ENCODE measurements at regions not wholly inside any gene's neighbourhood (a gene's known extent, or its start where the extent isn't known, plus 50 kb on each side); places are given as distances from the start of the nearest gene placed in this dataset.
"Not testable (repeated sequence)": the region's sequence is repeated elsewhere in the genome, so short reads cannot be mapped to it uniquely, and the experiment has no call there.

DNA sequence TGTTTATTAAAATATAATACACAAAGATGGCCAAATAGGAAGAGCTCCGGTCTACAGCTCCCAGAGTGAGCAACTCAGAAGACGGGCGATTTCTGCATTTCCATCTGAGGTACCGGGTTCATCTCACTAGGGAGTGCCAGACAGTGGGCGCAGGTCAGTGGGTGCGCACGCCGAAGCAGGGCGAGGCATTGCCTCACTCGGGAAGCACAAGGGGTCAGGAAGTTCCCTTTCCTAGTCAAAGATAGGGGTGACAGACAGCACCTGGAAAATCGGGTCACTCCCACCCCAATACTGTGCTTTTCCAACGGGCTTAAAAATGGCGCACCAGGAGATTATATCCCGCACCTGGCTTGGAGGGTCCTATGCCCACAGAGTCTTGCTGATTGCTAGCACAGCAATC lies 234.9 kb upstream of the CDH11 start:
- not testable (repeated sequence) for DNase-seq (ENCODE audit: low spot score)

DNA sequence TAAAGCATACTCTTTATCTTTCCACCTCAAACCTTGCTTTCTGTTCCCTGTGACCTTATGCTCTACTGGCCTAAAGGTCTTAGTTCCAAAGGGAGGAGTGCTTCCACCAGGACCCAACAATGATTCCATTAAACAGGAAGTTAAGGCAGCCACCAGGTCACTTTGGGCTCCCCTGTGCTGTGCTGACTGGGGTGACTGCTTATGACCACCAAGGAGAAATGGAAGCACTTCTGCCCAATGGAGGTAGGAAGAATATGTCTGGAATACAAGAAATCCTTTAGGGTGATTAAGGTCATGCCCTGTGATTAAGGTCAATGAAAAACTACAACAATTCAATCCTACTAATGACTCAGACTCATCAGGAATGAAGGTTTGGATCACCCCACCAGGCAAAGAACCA lies 233.8 kb upstream of the CDH11 start:
- no peak for DNase-seq (ENCODE audit: low spot score)

DNA sequence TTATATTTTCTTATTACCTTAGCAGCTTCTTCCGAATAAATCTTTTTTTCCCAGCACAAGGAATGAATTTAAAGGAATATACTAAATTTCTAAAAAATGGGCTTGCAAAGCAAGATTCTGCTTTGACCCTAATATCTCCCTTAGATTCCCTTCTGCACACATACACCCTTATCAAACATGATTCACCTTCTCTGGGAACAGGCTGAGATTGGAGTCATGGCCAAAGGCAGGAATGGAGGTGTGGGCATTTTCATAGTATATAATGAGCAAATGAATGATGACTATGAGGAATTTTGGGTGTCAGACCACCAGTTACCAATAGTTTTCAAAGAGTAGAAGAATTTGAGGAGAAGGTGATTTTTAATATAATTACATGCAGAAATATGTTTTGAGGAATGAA lies 231.3 kb upstream of the CDH11 start:
- no peak for DNase-seq (ENCODE audit: low spot score)

DNA sequence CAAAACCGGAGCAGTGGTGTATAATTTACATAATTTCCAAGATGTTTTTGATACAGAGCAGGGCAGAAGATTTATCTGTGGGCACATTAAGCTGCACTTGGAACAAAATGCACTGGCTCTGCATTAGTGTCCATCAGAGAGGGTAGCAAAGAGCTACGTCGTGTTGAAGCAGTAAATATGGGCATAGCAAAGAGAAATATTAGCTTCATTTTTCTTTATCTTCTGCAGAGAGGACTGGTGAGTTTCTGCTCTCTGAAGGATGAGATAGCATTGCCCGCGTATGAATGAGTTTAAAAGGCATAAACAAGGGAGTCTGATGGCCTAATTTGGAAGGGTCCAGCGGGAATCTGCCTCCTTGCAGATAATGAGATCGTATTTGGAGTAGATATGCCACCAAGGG lies 227.8 kb upstream of the CDH11 start:
- no peak for DNase-seq (ENCODE audit: low spot score)

DNA sequence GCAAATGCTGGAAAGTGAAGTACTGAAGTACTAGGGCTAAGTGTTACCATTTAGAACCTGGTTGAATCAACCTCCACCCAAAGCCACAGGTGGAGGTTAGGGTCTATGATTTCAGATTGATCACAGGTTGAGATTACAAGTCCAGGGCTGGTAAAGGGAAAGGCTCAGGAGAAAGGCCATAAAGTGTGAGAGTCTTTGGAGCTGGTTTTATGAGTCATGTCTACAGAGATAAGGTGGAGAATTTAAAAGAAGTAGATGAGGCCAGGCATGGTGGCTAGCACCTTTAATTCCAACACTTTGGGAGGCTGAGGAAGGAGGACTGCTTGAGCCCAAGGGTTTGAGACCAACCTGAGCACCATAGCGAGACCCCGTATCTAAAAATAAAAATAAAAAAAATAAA lies 221.7 kb upstream of the CDH11 start:
- no peak for DNase-seq (ENCODE audit: low spot score)

DNA sequence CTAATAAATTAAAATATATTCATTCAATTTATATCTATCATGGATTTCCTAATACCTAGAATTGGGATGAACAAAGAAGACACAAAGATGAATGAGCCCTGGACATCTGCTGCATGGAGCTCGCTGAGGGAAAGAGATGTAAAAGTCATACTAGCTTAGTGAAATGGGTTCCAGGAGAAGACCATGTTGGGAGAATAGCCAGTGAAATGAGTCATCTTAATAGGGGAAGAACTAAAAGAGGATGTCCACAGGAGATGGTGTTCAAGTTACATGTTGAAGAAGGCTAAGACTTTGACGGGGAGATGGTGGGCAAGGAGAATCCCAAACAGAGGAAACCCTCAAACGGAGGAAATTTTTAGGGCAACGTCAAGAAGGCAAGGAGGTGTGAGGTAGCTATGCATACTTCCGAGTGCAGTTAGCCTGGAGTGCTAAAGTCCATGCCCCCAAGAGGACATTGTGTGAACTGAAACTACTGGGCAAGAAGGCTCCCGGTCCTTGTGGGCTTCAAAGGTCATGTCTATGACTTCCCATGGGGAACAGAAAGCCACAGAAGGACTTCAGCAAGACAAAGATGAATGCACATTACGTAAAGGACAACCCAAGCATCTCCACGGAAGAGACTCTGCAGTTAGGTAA lies 220.5 kb upstream of the CDH11 start:
- DNase-seq (ENCODE audit: low spot score) = no peak

DNA sequence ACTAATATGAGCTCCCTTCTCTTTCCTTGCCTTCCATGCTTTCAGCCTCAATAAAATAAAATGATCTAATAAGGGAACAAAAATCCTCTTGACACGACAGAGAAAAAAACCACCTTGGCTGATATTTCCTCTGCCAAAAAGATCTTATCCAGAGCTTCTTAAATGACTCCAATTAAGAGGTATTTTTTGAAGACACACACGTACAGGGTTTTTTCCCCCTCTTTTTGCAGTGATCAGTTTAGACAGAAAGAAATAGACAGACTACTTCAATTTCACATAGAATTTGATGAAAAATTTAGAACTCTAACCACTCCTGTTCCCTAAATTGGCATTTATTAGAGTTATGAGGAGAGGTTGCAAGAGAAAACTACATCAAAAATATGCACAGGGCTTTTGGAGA lies 217.2 kb upstream of the CDH11 start:
- DNase-seq (ENCODE audit: low spot score) = no peak

DNA sequence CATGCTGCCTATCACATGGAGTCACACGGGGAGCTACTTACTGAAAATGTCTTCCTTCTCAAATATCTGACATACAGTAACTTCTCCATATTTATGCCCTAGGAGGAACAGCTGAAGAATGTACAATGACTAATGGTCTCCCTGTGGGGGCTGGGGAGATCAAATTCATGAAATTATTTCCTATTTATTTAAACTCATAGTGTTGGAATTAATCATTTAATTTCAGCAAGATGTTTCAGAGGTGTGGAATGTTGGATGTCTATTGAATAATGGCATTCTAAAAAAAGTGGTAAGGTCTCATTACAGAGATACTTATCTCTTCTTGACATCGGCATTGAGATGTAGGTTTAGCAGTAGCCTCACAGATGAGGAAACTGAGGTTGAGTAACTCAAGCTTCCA lies 214.3 kb upstream of the CDH11 start:
- no peak for DNase-seq (ENCODE audit: low spot score)

DNA sequence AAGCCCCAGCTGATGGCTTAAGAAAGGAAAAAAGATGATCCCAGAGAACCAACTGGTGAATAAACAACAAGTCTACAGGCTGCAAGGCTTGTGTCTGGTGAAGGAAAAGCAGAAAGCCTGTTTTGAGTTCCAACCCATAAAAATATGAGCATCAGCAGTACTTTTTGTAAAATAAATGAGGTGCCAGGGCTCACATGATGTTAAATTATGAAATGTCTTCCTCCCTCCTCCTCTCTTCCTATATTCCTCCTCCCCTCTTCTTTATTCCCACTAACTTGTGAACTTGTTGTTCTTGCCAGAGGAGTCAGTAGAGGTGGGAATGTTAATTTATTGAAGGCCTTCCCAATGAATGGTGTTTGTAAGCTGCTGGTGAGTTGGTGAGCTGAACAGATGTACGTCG lies 212.2 kb upstream of the CDH11 start:
- no peak for DNase-seq (ENCODE audit: low spot score)

DNA sequence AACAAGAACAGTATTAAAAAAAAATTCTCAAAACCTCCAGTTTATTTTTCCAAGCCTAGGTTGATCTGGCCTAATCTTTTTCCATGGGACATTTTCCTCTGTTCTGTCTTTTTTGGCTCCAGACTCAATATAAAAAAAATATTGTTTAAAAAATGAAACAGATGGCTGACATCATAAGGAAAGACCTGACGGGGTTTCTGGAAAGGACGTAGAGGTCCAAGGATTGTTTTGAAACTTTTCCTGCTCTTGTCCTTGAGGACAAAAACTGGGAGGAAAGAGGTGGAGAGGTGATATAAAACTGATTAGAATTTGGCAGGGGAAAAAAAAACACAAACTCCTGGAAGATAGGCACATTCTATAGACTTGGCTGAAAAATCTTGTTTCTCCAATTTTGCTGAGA lies 211.4 kb upstream of the CDH11 start:
- no peak for DNase-seq (ENCODE audit: low spot score)

DNA sequence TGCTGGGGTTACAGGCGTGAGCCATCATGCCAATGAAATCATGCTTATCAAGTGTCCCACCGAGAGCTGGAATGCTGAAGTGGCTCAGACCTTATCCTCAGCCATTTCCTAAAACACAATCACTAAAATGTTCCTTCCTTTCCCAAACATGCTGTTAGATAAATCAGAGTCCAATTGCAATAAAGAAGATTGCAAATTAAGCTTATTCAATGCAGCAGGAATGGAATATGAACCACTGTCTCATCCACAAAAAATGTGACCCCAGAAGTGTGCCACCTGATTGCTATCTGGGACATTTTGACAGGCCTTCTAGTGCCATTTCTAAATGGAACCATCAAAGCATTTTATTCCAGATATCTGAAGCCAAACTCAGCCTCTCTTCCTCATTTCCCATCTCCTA lies 205.5 kb upstream of the CDH11 start:
- DNase-seq (ENCODE audit: low spot score) = no peak

DNA sequence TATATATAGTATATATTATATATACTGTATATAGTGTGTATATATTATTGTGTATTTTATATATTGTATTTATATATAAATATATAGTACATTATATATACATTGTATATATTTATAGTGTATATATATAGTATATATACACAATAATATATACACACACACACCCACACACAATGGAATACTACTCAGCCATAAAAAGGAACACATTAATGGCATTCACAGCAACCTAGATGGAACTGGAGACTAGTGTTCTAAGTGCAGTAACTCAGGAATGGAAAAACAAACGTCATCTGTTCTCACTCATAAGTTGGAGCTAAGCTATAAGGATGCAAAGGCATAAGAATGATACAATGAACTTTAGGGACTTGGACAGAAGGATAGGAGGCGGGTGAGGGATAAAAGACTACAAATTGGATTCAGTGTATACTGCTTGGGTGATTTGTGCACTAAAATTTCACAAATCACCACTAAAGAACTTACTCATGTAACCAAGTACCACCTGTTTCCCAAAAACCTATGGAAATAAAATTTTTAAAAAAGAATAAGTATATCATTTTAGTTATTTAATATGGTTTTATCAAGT lies 201.9 kb upstream of the CDH11 start:
- DNase-seq (ENCODE audit: low spot score) = no peak

DNA sequence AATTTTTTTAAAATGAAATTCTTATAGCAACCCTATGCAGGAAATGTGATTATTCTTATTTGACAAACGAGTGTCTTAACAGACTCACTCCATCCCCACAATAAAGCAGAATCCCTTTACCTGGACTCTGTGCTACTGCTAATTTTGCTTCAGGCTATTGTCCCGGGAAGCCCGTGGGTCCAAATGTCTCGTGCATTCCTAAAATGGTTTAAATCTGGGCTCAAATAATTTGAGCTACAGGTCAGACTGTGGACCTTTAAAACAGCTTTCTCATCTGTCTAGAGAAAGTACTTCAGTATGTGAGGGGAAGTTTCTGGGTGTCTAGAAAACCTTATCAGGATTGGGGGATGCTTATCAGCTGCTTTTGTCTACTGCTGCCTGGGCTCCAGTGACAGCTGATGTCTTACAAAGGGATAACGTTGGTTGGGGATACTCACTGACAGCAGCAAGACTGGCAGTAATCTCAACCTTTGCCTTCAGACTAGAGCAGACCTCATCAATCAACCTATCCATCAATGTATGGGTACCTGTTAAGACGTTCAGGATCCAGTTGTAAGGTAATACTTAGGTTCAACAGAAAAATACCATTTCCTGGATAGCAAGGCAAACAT lies 197.9 kb upstream of the CDH11 start:
- DNase-seq (ENCODE audit: low spot score) = no peak

DNA sequence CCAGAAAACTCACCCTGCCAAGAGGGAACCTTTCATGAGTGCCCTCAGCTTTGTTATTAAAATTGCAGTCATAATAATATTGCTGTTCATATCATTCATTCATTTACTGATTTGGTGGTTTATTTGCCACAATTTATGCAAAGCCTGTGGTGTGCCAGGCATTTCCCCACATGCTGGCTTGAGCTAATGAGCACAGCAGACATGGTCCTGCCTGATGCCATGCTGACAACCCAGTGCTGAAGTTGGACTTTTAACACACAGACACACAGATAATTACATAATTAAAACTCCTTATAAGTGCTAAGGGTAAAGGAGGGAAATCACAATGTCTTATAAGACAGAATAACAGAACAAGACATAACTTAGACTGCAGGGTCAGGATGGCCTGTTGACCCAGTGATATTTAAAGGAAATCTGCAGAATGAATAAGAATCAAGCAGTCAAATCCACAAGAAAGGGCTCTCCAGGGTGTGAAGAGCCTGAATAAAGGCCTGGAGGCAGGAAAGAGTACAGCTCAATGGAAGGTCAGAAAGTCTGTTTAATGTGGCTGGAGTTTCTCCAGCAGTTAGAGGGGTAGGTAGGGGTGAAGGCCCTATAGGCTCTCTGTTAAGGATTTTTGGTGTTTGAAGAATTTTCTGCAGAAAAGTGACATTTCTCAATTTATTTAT lies 196.9 kb upstream of the CDH11 start:
- no peak for DNase-seq (ENCODE audit: low spot score)

DNA sequence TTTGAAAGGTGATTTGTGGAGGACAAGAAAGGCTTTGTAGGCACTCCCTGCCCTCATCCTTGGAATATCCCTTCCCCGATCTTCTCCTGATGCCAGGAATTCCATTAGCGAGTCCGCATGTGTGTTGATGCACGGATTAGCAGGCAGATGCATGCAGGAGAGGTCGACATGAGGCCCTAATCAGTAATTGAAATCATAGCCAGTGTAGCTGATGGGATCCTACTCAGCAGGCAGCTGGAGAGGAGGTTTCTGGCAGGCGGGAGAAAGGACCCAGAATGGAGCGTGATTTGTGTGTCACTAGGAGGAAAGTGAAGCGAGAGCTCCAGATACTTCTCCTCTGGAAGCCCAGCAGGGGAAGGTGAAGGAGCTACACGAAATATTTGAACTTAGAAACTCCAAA lies 196.3 kb upstream of the CDH11 start:
- no peak for DNase-seq (ENCODE audit: low spot score)

DNA sequence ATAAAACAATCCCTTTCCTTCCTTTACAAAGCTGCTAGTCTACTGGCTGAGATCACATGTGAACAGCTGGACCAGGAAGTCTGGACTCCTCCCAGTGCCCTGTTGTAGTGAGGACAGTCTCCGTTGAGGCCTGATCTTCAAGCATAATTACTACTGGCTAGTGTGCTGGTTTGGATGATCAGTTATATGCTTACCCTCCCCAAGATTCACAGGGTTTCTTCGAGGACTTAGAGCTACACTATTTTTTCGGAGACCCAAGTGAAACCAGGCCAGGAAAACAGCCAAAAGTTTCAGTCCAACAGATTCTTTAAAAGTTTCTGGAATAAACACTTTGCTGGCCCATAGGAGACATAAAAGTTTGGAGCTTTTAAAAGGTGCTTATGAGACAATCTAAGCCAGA lies 194.9 kb upstream of the CDH11 start:
- no peak for DNase-seq (ENCODE audit: low spot score)

DNA sequence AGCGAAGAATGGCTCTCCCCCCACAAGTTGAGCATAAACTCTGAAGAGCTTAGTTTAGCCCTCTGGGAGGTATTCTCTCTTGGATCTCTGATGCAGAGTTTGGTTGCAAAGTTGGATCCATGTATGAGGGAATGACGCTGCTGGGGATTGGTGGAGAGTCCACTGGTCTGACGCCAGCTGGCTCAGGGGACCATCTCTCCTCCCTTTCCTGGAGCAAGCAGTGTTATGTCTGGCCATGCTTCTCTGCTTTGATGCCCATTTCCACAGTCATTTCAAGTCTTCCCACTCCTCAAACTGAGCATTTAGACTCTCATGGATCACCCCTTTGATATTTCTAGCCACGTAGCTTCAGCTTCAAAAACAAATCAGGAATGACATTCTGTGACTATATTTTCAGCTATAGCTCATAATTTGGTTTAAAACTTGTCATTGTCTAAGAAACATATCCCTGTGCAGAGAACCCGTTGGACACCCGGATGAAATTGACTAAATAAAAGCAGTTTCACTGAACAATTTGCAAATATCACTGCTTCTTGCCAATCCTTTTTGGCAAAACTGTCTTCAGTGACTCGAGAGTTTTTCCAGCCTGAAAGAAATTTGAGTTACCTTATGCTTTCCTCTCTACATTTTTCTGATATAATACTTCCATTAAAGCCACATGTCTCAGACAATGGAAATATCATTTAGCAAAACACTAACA lies 193.4 kb upstream of the CDH11 start:
- DNase-seq (ENCODE audit: low spot score) = no peak

DNA sequence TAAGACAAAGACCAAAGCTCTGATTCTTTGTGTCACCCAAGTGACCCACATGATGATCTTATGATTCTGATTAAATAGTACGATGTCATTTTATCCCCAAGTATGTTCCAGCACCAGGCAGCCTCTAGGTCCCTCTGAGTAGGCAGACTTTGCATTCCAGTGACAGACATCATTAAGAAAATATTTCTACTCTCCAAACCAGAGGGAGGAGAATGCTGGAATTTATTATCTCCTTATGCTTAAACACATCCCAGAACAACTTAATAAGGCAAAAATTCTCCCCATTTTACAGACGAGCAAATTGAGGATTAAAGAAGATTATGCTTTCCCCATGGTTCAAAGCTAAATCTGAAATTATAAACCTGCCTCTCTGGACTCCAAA lies 192.8 kb upstream of the CDH11 start:
- DNase-seq (ENCODE audit: low spot score) = no peak

DNA sequence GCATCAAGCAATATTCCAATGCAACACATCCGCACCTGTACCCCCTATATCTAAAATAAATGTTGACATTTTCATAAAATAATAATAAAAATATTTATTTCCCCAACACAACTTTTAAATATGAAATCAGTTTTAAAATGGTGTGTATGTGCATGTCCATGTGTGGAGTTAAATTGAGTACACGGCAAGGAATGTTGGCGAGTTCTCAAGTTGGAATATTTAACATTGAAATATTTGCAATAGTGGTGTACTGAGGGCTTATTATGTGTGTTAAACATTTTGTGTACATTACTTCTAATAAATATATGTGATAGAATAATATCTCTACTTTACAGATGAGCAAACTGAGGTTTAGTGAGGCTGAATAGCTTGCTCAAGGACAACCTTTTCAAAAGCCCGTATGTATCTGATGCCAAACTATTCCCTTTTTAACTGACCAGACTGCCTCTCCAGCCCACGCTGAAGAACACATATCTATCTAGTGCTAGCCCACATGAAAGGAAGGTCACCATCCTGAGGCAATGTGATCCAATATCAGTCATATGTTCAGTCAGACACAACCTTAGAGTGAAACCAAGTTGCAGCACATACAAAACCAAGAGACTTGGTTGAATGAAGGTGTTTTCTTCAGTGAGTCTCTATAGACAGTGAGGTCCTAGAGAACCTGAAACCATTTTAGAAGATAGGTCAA lies 192.2 kb upstream of the CDH11 start:
- no peak for DNase-seq (ENCODE audit: low spot score)

DNA sequence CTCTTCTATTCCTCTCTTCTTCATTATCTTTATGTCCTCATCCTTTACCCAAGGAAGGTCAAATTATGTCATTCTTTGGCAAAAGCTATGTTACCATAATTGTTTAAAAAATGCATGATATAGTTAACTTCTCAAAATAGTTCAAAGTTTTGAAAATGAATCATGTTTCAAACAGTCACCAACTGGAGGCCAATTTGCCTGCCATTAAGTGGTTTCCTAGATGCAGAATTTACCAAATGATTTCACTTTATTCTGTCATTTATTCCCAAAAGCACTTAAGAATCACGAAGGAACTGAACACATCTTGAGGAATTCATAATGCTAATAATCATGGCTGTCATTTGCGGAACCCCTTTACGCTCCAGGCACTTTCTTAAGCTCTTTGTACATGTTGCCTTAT lies 190.9 kb upstream of the CDH11 start:
- DNase-seq (ENCODE audit: low spot score) = no peak

DNA sequence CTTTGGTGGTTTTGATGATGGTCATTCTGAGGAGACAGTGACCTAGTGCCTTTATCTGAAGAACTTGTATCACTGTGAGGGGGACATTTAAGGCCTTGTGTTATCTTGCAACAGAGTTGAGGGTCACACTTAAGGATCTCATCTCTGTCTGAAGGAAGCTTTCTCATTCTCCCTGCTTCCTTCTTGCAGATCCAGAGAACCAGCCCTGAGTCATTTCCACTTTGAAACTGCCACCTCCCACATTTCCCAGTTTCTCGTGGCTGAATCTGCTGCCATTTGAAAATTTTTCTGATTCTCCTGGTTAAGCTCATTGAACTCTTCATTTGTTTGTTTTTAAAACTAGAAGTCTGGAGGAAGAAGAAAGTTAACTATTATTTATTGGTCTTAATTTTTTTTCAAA lies 190.2 kb upstream of the CDH11 start:
- DNase-seq (ENCODE audit: low spot score) = no peak

DNA sequence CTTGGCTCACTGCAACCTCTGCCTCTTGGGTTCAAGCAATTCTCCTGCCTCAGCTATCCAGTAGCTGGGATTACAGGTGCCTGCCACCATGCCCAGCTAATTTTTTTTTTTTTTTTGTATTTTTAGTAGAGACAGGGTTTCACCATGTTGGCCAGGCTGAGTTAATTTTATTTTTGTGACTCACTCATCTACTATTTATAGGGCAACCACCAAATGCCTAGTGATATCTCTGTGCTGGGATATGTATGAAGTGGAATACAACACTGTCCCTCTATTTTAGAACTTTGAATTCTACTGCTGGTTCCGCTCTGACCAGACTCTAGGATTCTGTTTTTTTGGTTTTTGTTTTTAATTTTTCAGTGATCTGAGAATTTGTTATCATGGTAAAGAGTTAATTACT lies 188.6 kb upstream of the CDH11 start:
- not testable (repeated sequence) for DNase-seq (ENCODE audit: low spot score)
